ENCODE measurements at regions not wholly inside any gene's neighbourhood (a gene's known extent, or its start where the extent isn't known, plus 50 kb on each side); places are given as distances from the start of the nearest gene placed in this dataset.

GRCh38 chr5:68519143-68519542, 303.6 kb downstream of the PIK3R1 start:
- TF ChIP-seq ZNF274 (IDR thresholded peaks at IDR 0.05; ENCODE audit: low read length) (no peak), ZNF274 (tag by site-specific recombination; IDR thresholded peaks at IDR 0.05; ENCODE audit: borderline replicate concordance) (no peak), ZNF404 (tag by site-specific recombination; IDR thresholded peaks at IDR 0.05) (no peak), TCF7L2 (IDR thresholded peaks at IDR 0.05; ENCODE audit: borderline replicate concordance, low read depth, low read length) (no peak), ZNF596 (tag by site-specific recombination; IDR thresholded peaks at IDR 0.05) (no peak), ZBTB21 (tag by site-specific recombination; IDR thresholded peaks at IDR 0.05) (no peak), PRDM1 (tag by site-specific recombination; IDR thresholded peaks at IDR 0.05) (no peak), ZNF10 (tag by site-specific recombination; IDR thresholded peaks at IDR 0.05) (no peak)
- TF ChIP-seq, protein P1, sequence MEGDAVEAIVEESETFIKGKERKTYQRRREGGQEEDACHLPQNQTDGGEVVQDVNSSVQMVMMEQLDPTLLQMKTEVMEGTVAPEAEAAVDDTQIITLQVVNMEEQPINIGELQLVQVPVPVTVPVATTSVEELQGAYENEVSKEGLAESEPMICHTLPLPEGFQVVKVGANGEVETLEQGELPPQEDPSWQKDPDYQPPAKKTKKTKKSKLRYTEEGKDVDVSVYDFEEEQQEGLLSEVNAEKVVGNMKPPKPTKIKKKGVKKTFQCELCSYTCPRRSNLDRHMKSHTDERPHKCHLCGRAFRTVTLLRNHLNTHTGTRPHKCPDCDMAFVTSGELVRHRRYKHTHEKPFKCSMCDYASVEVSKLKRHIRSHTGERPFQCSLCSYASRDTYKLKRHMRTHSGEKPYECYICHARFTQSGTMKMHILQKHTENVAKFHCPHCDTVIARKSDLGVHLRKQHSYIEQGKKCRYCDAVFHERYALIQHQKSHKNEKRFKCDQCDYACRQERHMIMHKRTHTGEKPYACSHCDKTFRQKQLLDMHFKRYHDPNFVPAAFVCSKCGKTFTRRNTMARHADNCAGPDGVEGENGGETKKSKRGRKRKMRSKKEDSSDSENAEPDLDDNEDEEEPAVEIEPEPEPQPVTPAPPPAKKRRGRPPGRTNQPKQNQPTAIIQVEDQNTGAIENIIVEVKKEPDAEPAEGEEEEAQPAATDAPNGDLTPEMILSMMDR (tag by site-specific recombination; IDR thresholded peaks at IDR 0.05) = no peak
- TF ChIP-seq, protein P2, sequence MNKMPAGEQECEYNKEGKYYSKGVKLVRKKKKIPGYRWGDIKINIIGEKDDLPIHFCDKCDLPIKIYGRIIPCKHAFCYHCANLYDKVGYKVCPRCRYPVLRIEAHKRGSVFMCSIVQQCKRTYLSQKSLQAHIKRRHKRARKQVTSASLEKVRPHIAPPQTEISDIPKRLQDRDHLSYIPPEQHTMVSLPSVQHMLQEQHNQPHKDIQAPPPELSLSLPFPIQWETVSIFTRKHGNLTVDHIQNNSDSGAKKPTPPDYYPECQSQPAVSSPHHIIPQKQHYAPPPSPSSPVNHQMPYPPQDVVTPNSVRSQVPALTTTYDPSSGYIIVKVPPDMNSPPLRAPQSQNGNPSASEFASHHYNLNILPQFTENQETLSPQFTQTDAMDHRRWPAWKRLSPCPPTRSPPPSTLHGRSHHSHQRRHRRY (tag by site-specific recombination; IDR thresholded peaks at IDR 0.05) = no peak
